Activated naive CD4-positive, alpha-beta T cell (primary cell): ENCODE measurements at regions not wholly inside any gene's neighbourhood (a gene's known extent, or its start where the extent isn't known, plus 50 kb on each side); places are given as distances from the start of the nearest gene placed in this dataset.

Source experiments
- DNase-seq, 4 experiments: peaks; one replicate each; lab custom pipeline; 2025; lab: John Stamatoyannopoulos, UW

DNA sequence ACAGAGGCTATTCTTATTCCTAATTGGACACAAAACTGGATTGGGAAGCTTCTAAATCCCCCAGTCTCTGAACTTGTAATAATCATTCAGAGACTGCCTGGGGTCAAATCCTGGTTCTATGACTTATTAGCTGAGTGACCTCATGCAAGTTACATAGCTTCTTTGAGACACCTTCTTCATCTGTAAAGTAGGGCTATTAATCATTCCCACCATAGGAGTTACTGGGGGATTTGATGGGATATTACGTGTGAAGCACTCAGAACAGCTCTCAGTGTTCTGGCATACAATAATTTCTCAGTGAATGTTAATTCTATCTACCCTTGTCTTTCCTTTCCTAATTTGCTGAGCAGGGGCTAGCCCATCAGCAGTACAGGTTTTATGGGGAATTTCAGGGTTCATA, 256.7 kb upstream of the TNP1 start:
- DNase-seq, result no peak

DNA sequence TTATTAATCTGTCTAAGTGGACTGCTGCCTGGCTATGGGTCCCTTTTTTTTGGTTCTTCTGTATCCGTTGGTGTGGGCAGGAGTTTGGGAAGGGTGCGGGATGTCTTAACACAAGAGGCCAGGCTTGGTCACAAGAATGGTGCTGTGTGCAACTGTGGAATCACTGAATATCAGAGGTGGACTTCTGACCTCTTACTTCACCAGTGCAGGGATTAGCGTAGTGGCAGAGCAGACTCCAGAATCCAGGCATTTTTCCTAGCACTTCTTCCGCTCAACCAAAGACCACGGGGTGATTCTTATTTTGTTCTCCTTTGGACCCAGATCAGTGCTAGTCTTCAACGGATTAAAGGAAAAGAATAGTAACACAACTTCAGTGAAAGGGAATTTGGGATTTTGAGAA, 254.3 kb upstream of the TNP1 start:
- no peak for DNase-seq

- no peak for DNase-seq
These were observed 253.6 kb upstream of the TNP1 start for GRCh38 chr2:217113491-217113890.

DNA sequence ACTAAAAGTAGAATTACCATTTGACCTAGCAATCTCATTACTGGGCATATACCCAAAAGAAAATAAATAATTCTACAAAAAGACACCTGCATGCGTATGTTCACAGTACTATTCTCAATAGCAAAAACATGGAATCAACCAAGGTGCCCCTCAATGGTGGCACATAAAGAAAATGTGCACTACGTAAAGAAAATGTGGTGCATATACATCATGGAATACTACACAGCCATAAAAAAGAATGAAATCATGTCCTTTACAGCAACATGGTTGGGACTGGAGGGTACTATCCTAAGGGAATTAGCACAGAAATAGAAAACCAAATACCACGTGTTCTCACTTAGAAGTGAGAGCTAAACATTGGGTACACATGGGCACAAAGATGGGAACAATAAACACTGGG, 250.7 kb upstream of the TNP1 start:
- no peak for DNase-seq

DNA sequence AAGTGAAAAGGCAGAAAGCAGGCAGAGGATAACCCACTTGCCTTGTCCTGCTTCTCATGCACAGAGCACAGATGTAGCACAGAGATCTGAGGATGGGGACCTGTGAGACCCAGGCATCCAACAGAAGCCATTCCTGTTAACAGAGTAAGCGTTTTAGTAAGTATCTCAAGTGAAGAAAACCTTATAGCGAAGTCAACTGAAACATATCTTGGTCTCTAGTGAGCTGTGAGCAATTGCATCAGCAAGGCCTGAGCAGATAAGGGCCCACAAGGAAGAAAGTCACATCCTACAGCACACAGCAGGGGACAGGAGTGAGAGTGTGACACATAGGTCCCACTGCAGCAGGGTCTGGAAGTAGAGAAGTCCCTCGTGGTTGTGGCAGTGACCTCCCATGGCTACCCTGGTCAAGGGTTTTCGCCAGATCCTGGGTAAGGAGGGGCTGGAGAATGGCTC, 248.7 kb upstream of the TNP1 start:
- no peak for DNase-seq

- DNase-seq, result no peak
These were observed 248.2 kb upstream of the TNP1 start for GRCh38 chr2:217108086-217108485.

DNA sequence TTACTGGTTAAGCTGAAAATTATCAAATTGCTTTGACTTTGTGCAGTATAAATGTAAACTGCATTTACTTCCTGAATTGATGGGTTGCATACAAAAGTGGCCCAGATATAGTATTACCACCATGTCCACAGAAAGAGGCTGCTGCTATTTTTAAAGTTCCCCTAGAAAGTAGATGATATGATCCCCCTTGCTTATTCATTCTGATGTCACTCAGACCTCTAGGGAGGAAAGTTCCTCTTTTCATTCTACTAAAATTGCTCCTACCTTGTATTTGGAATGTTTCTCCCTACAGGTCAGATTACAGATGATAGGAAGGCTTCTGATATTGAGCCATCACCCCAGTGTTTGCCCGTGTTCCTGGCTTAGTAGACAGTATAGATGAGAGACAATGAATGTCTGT, 247.6 kb upstream of the TNP1 start:
- DNase-seq, result no peak

GRCh38 chr2:217106650-217107014, 246.8 kb upstream of the TNP1 start:
- no peak for DNase-seq

- no peak for DNase-seq
These were observed 246.1 kb upstream of the TNP1 start for GRCh38 chr2:217105733-217106649.

- no peak for DNase-seq
These were observed 244.1 kb upstream of the TNP1 start for GRCh38 chr2:217103752-217104545.

GRCh38 chr2:217102956-217103355, 243.1 kb upstream of the TNP1 start:
- no peak for DNase-seq

- no peak for DNase-seq
These were observed 242.1 kb upstream of the TNP1 start for GRCh38 chr2:217101972-217102371.

DNA sequence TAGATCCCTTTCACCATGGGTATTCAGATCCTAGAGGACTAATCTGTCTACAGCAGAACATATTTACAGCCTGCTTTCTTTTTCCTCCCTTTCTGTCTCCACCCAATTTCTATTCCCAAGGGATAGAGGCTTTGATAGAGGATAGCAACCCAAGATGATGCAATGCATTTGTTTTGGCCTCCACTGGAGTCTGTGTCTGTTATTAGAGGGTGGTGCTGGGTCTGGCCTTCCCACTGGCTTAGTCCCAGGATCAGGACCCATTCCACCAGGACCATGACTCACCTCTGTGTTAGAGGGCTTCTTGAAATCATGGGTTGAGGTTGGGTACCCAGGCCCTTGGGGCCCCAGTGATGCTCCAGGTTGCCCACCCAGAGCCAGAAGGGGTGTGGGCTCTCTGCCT, 239.7 kb upstream of the TNP1 start:
- DNase-seq, result no peak

GRCh38 chr2:217098435-217098834, 238.6 kb upstream of the TNP1 start:
- DNase-seq, result no peak

- DNase-seq, result no peak
These were observed 237.5 kb upstream of the TNP1 start for GRCh38 chr2:217097346-217097745.

DNA sequence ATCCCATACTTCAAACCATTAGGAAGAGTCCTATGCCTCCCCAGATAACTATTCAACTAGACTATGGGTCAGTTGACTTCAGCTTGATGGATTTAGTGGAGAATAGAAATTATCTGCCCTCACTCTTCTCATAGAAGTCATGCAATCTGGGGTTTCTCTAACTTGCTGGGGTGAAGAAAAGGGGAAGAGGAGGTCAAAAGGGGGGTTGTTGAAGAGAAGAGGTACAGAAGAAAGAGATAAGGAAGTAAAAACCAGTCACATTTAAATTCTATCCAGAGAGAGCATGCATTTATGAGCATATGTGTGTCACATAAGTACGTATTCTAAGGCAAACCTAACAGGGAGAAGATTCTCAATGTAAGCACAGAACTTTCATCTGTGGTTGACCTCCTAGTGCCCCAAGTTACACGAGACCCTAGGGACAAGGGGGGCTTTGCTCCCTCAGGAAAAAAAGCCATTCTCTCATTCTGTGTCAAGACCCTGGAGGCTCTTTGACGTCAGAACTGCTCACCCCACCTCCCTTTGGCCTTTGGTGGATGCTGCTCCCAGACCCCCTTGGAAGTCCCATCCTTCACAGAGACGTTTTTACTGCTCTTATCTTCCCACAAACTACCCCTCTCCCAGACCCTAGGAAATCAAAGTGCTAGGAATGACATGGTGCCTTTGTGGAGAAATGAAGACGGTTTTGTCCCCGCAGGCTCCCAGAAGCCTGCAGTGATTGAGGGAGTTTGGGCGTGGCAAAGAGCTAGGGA, 236.8 kb upstream of the TNP1 start:
- DNase-seq, result no peak

DNA sequence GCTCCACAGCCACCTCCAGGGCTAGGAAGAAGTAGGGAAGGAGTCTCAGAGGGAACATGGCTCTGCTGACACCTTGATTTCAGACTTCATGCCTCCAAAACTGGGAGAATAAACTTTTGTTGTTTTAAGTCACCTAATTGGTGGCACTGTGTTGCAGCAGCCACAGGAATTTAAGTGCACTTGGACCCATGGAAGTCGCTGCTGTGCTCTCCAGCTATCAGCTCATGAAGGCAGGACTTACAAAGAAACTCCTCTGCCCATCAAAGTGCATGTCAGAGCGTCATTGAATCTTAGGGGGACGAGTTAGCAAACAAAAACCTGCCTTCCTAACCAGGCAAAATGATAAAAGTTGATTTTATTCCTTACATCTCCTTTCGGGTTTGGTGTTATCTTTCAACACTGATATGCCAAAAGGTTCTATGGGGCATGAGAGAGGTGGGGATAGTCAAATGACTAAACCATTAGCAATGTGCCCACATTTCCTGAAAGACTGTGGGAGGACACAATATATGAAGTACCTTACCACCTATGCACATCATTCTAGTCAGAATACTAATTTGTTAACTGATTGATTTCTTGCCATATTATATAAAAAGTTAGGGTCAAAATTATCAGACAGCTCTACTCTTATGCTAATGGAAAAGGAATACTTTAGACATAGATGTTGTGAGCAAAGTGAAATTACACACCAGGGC, 235.8 kb upstream of the TNP1 start:
- no peak for DNase-seq

- no peak for DNase-seq
These were observed 233.0 kb upstream of the TNP1 start for GRCh38 chr2:217092710-217093379.

- DNase-seq, result no peak
These were observed 231.7 kb upstream of the TNP1 start for GRCh38 chr2:217091531-217091930.

DNA sequence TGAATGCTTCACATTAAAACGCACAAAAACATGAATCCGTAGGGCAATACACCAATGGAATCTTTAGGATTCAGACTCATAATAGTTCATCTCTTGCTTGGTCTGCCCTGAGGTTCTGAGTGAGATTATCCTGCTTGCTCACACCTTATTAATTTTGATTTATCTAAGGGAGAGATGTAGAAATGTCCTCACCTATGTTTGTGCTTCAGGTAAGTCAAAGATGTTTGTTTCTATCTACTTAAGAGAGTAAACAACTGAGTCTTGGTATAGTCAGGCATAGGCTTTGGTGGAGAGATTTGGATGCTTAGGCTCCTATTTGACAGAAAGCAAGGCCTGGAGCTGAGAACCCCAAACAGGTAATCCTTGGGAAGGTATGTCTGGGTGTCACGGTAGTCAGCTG, 231.0 kb upstream of the TNP1 start:
- DNase-seq, result no peak

GRCh38 chr2:217090024-217090473, 230.2 kb upstream of the TNP1 start:
- DNase-seq, result no peak
